Kidney (tissue), 13 donors: ENCODE measurements at regions not wholly inside any gene's neighbourhood (a gene's known extent, or its start where the extent isn't known, plus 50 kb on each side); places are given as distances from the start of the nearest gene placed in this dataset.

Source experiments
- DNase-seq, 5 donors: peaks; one replicate each; pipeline ENCODE4 v3.0.0-alpha.2; 2013 to 2020
- FAIRE-seq: peaks from 2 replicates; lab custom pipeline; 2012; peaks lifted over from hg19 to GRCh38; lab: Jason Lieb, UNC
- H3K27ac ChIP-seq, 2 donors: one replicate each; pipeline ENCODE4 v1.7.0; 2013; ENCODE audit warnings: low read depth in 2 of 2, low read length in 2 of 2, inconsistent platforms in 1 of 2
- H3K27me3 ChIP-seq: one replicate; pipeline ENCODE4 v1.7.1; 2013; ENCODE audit warnings: low read length, inconsistent platforms; ENCODE audit not compliant: control insufficient read depth, insufficient read depth
- H3K36me3 ChIP-seq, 3 donors: one replicate each; pipeline versions ENCODE4 v1.7.0 to v1.7.1; 2013; ENCODE audit warnings: low read length in 3 of 3, control low read depth in 1 of 3, inconsistent platforms in 1 of 3; ENCODE audit not compliant: insufficient read depth in 3 of 3, control insufficient read depth in 2 of 3
- H3K4me1 ChIP-seq, 3 donors: one replicate each; pipeline versions ENCODE4 v1.7.0 to v1.7.1; 2013; ENCODE audit warnings: low read length in 3 of 3, inconsistent platforms in 1 of 3, low read depth in 1 of 3; ENCODE audit not compliant: control insufficient read depth in 2 of 3, insufficient read depth in 2 of 3
- H3K4me3 ChIP-seq, 3 donors: one replicate each; pipeline versions ENCODE4 v1.7.0 to v1.8.1; 2013; ENCODE audit warnings: low read length in 3 of 3, control low read depth in 1 of 3, inconsistent platforms in 1 of 3
- H3K9ac ChIP-seq, 3 donors: one replicate each; pipeline versions ENCODE4 v1.7.0 to v1.7.1; 2013; ENCODE audit warnings: low read length in 3 of 3, control low read depth in 1 of 3, inconsistent platforms in 1 of 3
- H3K9me3 ChIP-seq, 3 donors: one replicate each; pipeline versions ENCODE4 v1.7.0 to v1.7.1; 2013; ENCODE audit warnings: low read length in 3 of 3, control low read depth in 1 of 3, inconsistent platforms in 1 of 3; ENCODE audit not compliant: control insufficient read depth in 2 of 3, insufficient read depth in 1 of 3
- CTCF ChIP-seq: IDR thresholded peaks from 3 replicates; pipeline ENCODE4 v1.5.1; 2012; ENCODE audit warnings: mild to moderate bottlenecking, moderate library complexity, borderline replicate concordance; ENCODE audit not compliant: insufficient read depth; ENCODE audit errors: extremely low read depth
- intact Hi-C: fragments of 100-400 bp; cut with DNase I; formaldehyde crosslinking; loops from one replicate; pipeline ENCODE4 v1.11.1; 2022
- donor health status: control.
- donor health status: control.
- donor health status: control.
- donor health status: control.
- donor health status: control.
- donor health status: DM: yes; HTN: yes; CAD: no.
- donor health status: Normal renal cell carcinoma (clear cell type).

GRCh38 chr6:92706976-92707375 lies 712.4 kb downstream of the EPHA7 start:
- Histone ChIP-seq H3K27me3 (no peaks in the 10 kb centered on the region), H3K27ac (no peak overlapping the region), H3K4me3 (no peak overlapping the region), H3K9ac (no peak overlapping the region), H3K4me1 (no peaks in the 10 kb centered on the region), H3K9me3 (no peaks in the 10 kb centered on the region), H3K36me3 (no peaks in the 10 kb centered on the region)
- no peak for DNase-seq
- no peak for FAIRE-seq
- no peak for TF ChIP-seq CTCF
- intact Hi-C loops = no loop called here

DNA sequence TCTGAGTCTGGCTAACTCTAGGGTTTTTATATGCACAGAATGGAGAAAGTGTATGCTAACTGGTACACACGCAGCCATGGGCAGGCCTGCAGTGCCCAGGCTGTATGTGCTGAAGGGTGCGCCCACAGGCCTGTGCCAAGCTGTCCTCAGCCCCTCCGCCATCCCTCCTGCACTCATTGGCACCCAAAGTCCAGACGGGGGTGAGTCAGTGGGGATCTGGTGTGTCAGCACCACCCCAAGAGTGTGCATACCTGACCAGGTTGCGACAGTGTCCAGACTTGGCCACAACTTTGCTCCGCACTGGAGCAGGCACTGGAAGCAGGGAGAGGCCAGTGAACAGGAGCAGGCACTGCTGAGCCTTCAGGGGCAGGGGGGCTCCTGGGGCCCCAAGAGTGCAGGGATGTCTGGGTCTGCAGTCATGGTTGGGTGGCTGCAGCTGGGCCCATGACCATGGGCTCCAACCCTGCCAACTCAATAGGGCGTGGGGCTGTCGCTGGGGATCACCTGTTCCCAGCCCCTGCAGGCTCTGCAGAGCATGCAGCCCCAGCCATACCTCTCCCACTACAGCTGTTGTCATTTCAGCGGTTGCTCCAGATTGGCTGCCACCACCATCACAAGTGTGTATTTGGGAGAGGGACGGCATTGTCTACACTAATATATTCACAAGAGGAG lies 717.8 kb downstream of the EPHA7 start:
- Histone ChIP-seq H3K9ac (no peak overlapping the region), H3K4me1 (no peaks in the 10 kb centered on the region), H3K9me3 (no peaks in the 10 kb centered on the region), H3K27ac (no peak overlapping the region), H3K4me3 (no peak overlapping the region), H3K27me3 (no peaks in the 10 kb centered on the region), H3K36me3 (no peaks in the 10 kb centered on the region)
- intact Hi-C loops = no loop called here
- no peak for DNase-seq
- TF ChIP-seq CTCF = no peak
- no peak for FAIRE-seq

GRCh38 chr6:92700411-92700810 lies 718.9 kb downstream of the EPHA7 start:
- Histone ChIP-seq H3K36me3 (no peaks in the 10 kb centered on the region), H3K27ac (no peak overlapping the region), H3K9ac (no peak overlapping the region), H3K4me3 (no peak overlapping the region), H3K27me3 (no peaks in the 10 kb centered on the region), H3K9me3 (no peaks in the 10 kb centered on the region), H3K4me1 (no peaks in the 10 kb centered on the region)
- intact Hi-C loops = no loop called here
- FAIRE-seq = no peak
- DNase-seq = no peak
- TF ChIP-seq CTCF = no peak
